RWPE1 (cell line): ENCODE measurements at regions not wholly inside any gene's neighbourhood (a gene's known extent, or its start where the extent isn't known, plus 50 kb on each side); places are given as distances from the start of the nearest gene placed in this dataset.

ENCODE experiments used
- CTCF ChIA-PET: fragments of 350-600 bp; sonication (Branson Sonifier 250); formaldehyde crosslinking; extraction: SDS; loops from one replicate; lab custom pipeline; 2021; lab: Yijun Ruan, JAX
- POLR2A ChIA-PET: fragments of 400-600 bp; formaldehyde crosslinking; extraction: SDS; loops from one replicate; lab custom pipeline; 2020; ENCODE audit warnings: antibody characterized with exemption; ENCODE audit not compliant: low non-redundant PET; lab: Yijun Ruan, JAX
- DNase-seq: peaks from one replicate; pipeline ENCODE4 v3.0.0; 2012; ENCODE audit warnings: low spot score
- H3K27ac ChIP-seq: fragments of 450-650 bp; 2 replicates; pipeline ENCODE4 v1.5.1; 2017
- CTCF ChIP-seq: fragments of 450-650 bp; conservative IDR thresholded peaks from 2 replicates; pipeline ENCODE4 v1.5.1; 2017; ENCODE audit warnings: low read depth, mild to moderate bottlenecking

- no peak overlapping the region for H3K27ac ChIP-seq
- TF ChIP-seq CTCF: no peak
- ChIA-PET POLR2A (no interaction called here), CTCF (no interaction called here)
- no peak for DNase-seq
Observed at GRCh38 chr18:78046631-78047030, 797.0 kb downstream of the GALR1 start.

- DNase-seq: no peak
- POLR2A ChIA-PET: no interaction called here
- CTCF ChIA-PET: no interaction called here
- no peak overlapping the region for H3K27ac ChIP-seq
- no peak for TF ChIP-seq CTCF
Observed at GRCh38 chr18:78049281-78049680, 799.6 kb downstream of the GALR1 start.

- no peak for TF ChIP-seq CTCF
- ChIA-PET CTCF (no interaction called here), POLR2A (no interaction called here)
Observed at GRCh38 chr18:78054801-78055200, 805.2 kb downstream of the GALR1 start.

GRCh38 chr18:78056011-78056410 is 806.4 kb downstream of the GALR1 start:
- ChIA-PET POLR2A (no interaction called here), CTCF (interaction anchor here (0.9 kb wide), 1 partner anchor 10 kb away, joined by 3 read pairs; no protein-coding TSS in a partner anchor)
- no peak for DNase-seq
- H3K27ac ChIP-seq: no peak overlapping the region
- TF ChIP-seq CTCF: no peak

More at GRCh38 chr18:78054801-78055200, 805.2 kb downstream of the GALR1 start:
- DNase-seq: no peak
- no peak overlapping the region for H3K27ac ChIP-seq

- no peak for DNase-seq
- no peak for TF ChIP-seq CTCF
- ChIA-PET POLR2A (no interaction called here), CTCF (no interaction called here)
- H3K27ac ChIP-seq: no peak overlapping the region
Observed at GRCh38 chr18:78069784-78070664, 820.4 kb downstream of the GALR1 start.

GRCh38 chr18:78071166-78071710 is 821.6 kb downstream of the GALR1 start:
- ChIA-PET POLR2A (no interaction called here), CTCF (no interaction called here)
- H3K27ac ChIP-seq: no peak overlapping the region
- no peak for TF ChIP-seq CTCF
- DNase-seq: no peak
